MCF 10A (cell line): ENCODE measurements at regions not wholly inside any gene's neighbourhood (a gene's known extent, or its start where the extent isn't known, plus 50 kb on each side); places are given as distances from the start of the nearest gene placed in this dataset.

Experiments used
- BruUV-seq: library from RNA; stranded (reverse); fragments of 400-500 nt; replicated peaks from 2 replicates; lab custom pipeline; 2021; lab: Mats Ljungman, UMichigan
- CTCF ChIA-PET: fragments of 300-600 bp; sonication (Branson Sonifier 250); formaldehyde crosslinking; extraction: SDS; loops from one replicate; lab custom pipeline; 2021; ENCODE audit warnings: antibody characterized with exemption, inconsistent platforms; lab: Yijun Ruan, JAX
- POLR2A ChIA-PET: fragments of 300-600, 350-650 bp; sonication (Branson Sonifier 250); formaldehyde crosslinking; extraction: SDS; loops from one replicate; lab custom pipeline; 2020; ENCODE audit warnings: antibody characterized with exemption, inconsistent platforms; lab: Yijun Ruan, JAX
- DNase-seq: peaks from one replicate; pipeline ENCODE4 v3.0.0-alpha.2; 2018; ENCODE audit not compliant: unreplicated experiment
- H3K27ac Mint-ChIP-seq: one replicate; pipeline ENCODE4 v1.8.0; 2022; ENCODE audit warnings: mild to moderate bottlenecking, low read depth, mixed read lengths; ENCODE audit not compliant: unreplicated experiment
- H3K27me3 Mint-ChIP-seq: one replicate; pipeline ENCODE4 v1.8.0; 2022; ENCODE audit warnings: mixed read lengths; ENCODE audit not compliant: insufficient read depth, unreplicated experiment
- H3K36me3 Mint-ChIP-seq: one replicate; pipeline ENCODE4 v1.8.0; 2022; ENCODE audit warnings: mild to moderate bottlenecking, moderate library complexity, mixed read lengths; ENCODE audit not compliant: insufficient read depth, unreplicated experiment
- H3K4me1 Mint-ChIP-seq: one replicate; pipeline ENCODE4 v1.8.0; 2022; ENCODE audit warnings: mixed read lengths; ENCODE audit not compliant: insufficient read depth, unreplicated experiment
- H3K4me3 Mint-ChIP-seq: one replicate; pipeline ENCODE4 v1.8.0; 2022; ENCODE audit warnings: mild to moderate bottlenecking, moderate library complexity, mixed read lengths; ENCODE audit not compliant: unreplicated experiment
- H3K9me3 Mint-ChIP-seq: one replicate; pipeline ENCODE4 v1.8.0; 2022; ENCODE audit warnings: mixed read lengths; ENCODE audit not compliant: unreplicated experiment
- intact Hi-C: fragments of 100-400 bp; cut with micrococcal nuclease; formaldehyde crosslinking; loops from 2 replicates; pipeline ENCODE4 v1.14.1; 2022
- TF ChIP-seq, protein P1 (sequence below): fragments of 200-600 bp; IDR thresholded peaks from one replicate; pipeline ENCODE4 v1.8.0; 2022; ENCODE audit warnings: antibody characterized with exemption, mild to moderate bottlenecking; ENCODE audit not compliant: unreplicated experiment

DNA sequence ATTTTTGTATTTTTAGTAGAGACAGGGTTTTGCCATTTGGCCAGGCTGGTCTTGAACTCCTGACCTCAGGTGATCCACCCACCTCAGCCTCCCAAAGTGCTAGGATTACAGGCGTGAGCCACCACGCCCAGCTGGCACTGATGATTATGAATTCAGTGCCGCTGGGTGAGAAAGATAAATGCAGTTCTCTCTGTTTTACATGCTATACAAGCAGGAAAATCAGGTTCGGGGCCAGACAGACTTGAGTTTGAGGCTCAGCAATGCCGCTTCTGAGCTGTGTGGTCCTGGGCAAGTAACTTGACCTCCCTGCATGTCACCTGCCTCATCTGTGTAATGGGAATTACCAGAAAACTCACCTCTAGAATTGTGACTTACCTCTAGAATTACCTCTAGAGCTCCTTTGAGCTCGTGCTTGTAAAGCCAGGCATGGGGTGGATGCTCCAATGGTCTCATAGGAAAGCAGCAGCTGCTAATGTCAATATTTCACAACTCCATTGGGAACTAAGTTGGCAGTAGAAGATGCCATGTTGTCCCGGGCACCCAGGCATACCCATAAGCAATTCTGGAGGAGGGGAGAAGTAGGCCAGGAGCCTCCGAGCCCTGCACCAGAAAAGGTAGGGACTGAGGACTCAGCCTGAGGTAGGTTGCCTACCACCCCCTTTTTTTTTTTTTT lies 119.8 kb upstream of the SLC25A33 start:
- H3K36me3 Mint-ChIP-seq, result no peaks in the 10 kb centered on the region
- CTCF ChIA-PET, result no interaction called here
- H3K4me3 Mint-ChIP-seq, result no peak overlapping the region
- DNase-seq, result no peak
- H3K4me1 Mint-ChIP-seq, result no peaks in the 10 kb centered on the region
- H3K27ac Mint-ChIP-seq, result no peak overlapping the region
- no peaks in the 10 kb centered on the region for H3K9me3 Mint-ChIP-seq
- POLR2A ChIA-PET, result no interaction called here
- intact Hi-C loops, result no loop called here
- no TSS peak for BruUV-seq
- TF ChIP-seq, protein P1, sequence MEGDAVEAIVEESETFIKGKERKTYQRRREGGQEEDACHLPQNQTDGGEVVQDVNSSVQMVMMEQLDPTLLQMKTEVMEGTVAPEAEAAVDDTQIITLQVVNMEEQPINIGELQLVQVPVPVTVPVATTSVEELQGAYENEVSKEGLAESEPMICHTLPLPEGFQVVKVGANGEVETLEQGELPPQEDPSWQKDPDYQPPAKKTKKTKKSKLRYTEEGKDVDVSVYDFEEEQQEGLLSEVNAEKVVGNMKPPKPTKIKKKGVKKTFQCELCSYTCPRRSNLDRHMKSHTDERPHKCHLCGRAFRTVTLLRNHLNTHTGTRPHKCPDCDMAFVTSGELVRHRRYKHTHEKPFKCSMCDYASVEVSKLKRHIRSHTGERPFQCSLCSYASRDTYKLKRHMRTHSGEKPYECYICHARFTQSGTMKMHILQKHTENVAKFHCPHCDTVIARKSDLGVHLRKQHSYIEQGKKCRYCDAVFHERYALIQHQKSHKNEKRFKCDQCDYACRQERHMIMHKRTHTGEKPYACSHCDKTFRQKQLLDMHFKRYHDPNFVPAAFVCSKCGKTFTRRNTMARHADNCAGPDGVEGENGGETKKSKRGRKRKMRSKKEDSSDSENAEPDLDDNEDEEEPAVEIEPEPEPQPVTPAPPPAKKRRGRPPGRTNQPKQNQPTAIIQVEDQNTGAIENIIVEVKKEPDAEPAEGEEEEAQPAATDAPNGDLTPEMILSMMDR, result no peak
- H3K27me3 Mint-ChIP-seq, result peaks cover 23% of the 10 kb centered on the region

- BruUV-seq, result no TSS peak
- Mint-ChIP-seq H3K4me3 (no peak overlapping the region), H3K4me1 (no peaks in the 10 kb centered on the region), H3K27me3 (peaks cover 23% of the 10 kb centered on the region), H3K36me3 (no peaks in the 10 kb centered on the region), H3K9me3 (no peaks in the 10 kb centered on the region), H3K27ac (no peak overlapping the region)
- CTCF ChIA-PET, result interaction anchor here (1.4 kb wide), 1 partner anchor 132 kb away, joined by 6 read pairs; no protein-coding TSS in a partner anchor
- TF ChIP-seq, protein P1, result no peak
- POLR2A ChIA-PET, result no interaction called here
- intact Hi-C loops, result no loop called here
- no peak for DNase-seq
These were observed 118.3 kb upstream of the SLC25A33 start for GRCh38 chr1:9420835-9421532.

- no peak for DNase-seq
- Mint-ChIP-seq H3K9me3 (no peaks in the 10 kb centered on the region), H3K27ac (no peak overlapping the region), H3K4me1 (no peaks in the 10 kb centered on the region), H3K27me3 (peaks cover 23% of the 10 kb centered on the region), H3K36me3 (no peaks in the 10 kb centered on the region), H3K4me3 (no peak overlapping the region)
- no TSS peak for BruUV-seq
- ChIA-PET POLR2A (no interaction called here), CTCF (interaction anchor here (1.4 kb wide), 1 partner anchor 132 kb away, joined by 6 read pairs; no protein-coding TSS in a partner anchor)
- TF ChIP-seq, protein P1, result no peak
- intact Hi-C loops, result no loop called here
These were observed 117.8 kb upstream of the SLC25A33 start for GRCh38 chr1:9421533-9421873.

- CTCF ChIA-PET, result interaction anchor here (0.6 to 1.4 kb wide), 2 partner anchors 12 to 133 kb away, joined by 5 to 6 read pairs; no protein-coding TSS in a partner anchor
- BruUV-seq, result no TSS peak
- Mint-ChIP-seq H3K4me1 (no peaks in the 10 kb centered on the region), H3K9me3 (no peaks in the 10 kb centered on the region), H3K27ac (no peak overlapping the region), H3K36me3 (no peaks in the 10 kb centered on the region), H3K4me3 (no peak overlapping the region), H3K27me3 (peaks cover 23% of the 10 kb centered on the region)
- intact Hi-C loops, result no loop called here
- TF ChIP-seq, protein P1, result no peak
- DNase-seq, result no peak
- POLR2A ChIA-PET, result no interaction called here
These were observed 116.9 kb upstream of the SLC25A33 start for GRCh38 chr1:9422321-9422720.
